T-helper 1 cell treated with Interleukin-12 subunit alpha and Interleukin-12 subunit beta and Interleukin-4 antibody, amounts not matched to agents 30 ng/mL and 1 ng/mL, for 36 hours (primary cell): ENCODE measurements at regions not wholly inside any gene's neighbourhood (a gene's known extent, or its start where the extent isn't known, plus 50 kb on each side); places are given as distances from the start of the nearest gene placed in this dataset.

Experiments used
- intact Hi-C: fragments of 100-400 bp; cut with micrococcal nuclease; formaldehyde crosslinking; loops from one replicate; pipeline ENCODE4 v1.15.1; 2024

GRCh38 chr12:20967756-20968155 lies 157.3 kb downstream of the SLCO1B3 start:
- intact Hi-C loops = no loop called here

GRCh38 chr12:20969766-20970165 lies 159.3 kb downstream of the SLCO1B3 start:
- intact Hi-C loops = no loop called here

- intact Hi-C loops = no loop called here
These were observed 145.6 kb upstream of the SLCO1B1 start for GRCh38 chr12:20985399-20985798.

GRCh38 chr12:21001778-21002177 lies 129.2 kb upstream of the SLCO1B1 start:
- intact Hi-C loops = no loop called here

- intact Hi-C loops = no loop called here
These were observed 105.3 kb upstream of the SLCO1B1 start for GRCh38 chr12:21025656-21026055.

GRCh38 chr12:21026302-21026701 lies 104.7 kb upstream of the SLCO1B1 start:
- intact Hi-C loops = no loop called here

GRCh38 chr12:21054334-21054733 lies 76.7 kb upstream of the SLCO1B1 start:
- intact Hi-C loops = no loop called here

GRCh38 chr12:21065845-21066244 lies 65.1 kb upstream of the SLCO1B1 start:
- intact Hi-C loops = loop anchor here (5.0 kb wide), 1 partner anchor 119 kb away; no protein-coding TSS in a partner anchor

GRCh38 chr12:21073129-21073528 lies 57.9 kb upstream of the SLCO1B1 start:
- intact Hi-C loops = no loop called here

GRCh38 chr12:21073822-21074460 lies 57.1 kb upstream of the SLCO1B1 start:
- intact Hi-C loops = no loop called here
